ENCODE measurements at regions not wholly inside any gene's neighbourhood (a gene's known extent, or its start where the extent isn't known, plus 50 kb on each side); places are given as distances from the start of the nearest gene placed in this dataset.

GRCh38 chr10:4312051-4312835 is 513.8 kb upstream of the AKR1E2 start:
- CTCF ChIA-PET, result no interaction called here

GRCh38 chr10:4310172-4310571 is 515.8 kb upstream of the AKR1E2 start:
- H3K4me1 Mint-ChIP-seq (ENCODE audit: low read depth), result no peaks in the 10 kb centered on the region
- intact Hi-C loops (cut with micrococcal nuclease), result no loop called here
- CTCF ChIA-PET, result no interaction called here

More at GRCh38 chr10:4312051-4312835, 513.8 kb upstream of the AKR1E2 start:
- no peak for DNase-seq
- Mint-ChIP-seq H3K36me3 (ENCODE audit: low read depth) (no peaks in the 10 kb centered on the region), H3K4me1 (ENCODE audit: low read depth) (no peaks in the 10 kb centered on the region), H3K9me3 (no peaks in the 10 kb centered on the region), H3K4me3 (no peak overlapping the region), H3K27ac (no peak overlapping the region), H3K27me3 (ENCODE audit: low read depth) (no peaks in the 10 kb centered on the region)
- intact Hi-C loops (cut with micrococcal nuclease), result no loop called here

GRCh38 chr10:4307910-4308309 is 518.1 kb upstream of the AKR1E2 start:
- H3K36me3 Mint-ChIP-seq (ENCODE audit: low read depth), result no peaks in the 10 kb centered on the region
- H3K4me3 Mint-ChIP-seq, result no peak overlapping the region
- H3K4me1 Mint-ChIP-seq (ENCODE audit: low read depth), result no peaks in the 10 kb centered on the region
- intact Hi-C loops (cut with micrococcal nuclease), result no loop called here
- H3K27me3 Mint-ChIP-seq (ENCODE audit: low read depth), result peaks cover 3% of the 10 kb centered on the region
- CTCF ChIA-PET, result interaction anchor here (0.7 to 0.8 kb wide), 2 partner anchors 66 to 86 kb away, joined by 4 to 5 read pairs; no protein-coding TSS in a partner anchor
- no peak overlapping the region for H3K27ac Mint-ChIP-seq
- no peak for DNase-seq
- H3K9me3 Mint-ChIP-seq, result no peaks in the 10 kb centered on the region

More at GRCh38 chr10:4310172-4310571, 515.8 kb upstream of the AKR1E2 start:
- Mint-ChIP-seq H3K4me3 (no peak overlapping the region), H3K27me3 (ENCODE audit: low read depth) (no peaks in the 10 kb centered on the region), H3K27ac (no peak overlapping the region), H3K36me3 (ENCODE audit: low read depth) (no peaks in the 10 kb centered on the region), H3K9me3 (no peaks in the 10 kb centered on the region)
- no peak for DNase-seq

DNA sequence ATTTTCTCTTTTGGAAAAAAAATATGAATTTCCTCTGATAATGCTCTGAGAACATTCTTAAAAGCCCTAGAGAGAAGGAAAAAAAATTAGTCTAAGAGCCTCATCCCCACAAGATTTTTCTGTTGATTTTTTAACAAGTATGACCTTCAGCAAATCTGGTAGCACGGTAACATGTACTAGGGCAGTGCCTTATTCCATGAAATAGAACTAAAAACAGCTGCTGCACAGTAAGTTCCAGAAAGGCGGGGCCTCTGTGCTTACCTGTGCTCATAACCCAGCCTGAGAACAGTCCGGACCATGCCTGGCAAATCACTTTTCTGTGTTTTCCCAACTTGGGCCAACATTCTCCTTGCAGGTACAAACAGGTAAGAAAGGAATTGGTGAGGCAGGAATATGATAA is 519.1 kb upstream of the AKR1E2 start:
- no peaks in the 10 kb centered on the region for H3K4me1 Mint-ChIP-seq (ENCODE audit: low read depth)
- no peaks in the 10 kb centered on the region for H3K9me3 Mint-ChIP-seq
- no peak overlapping the region for H3K4me3 Mint-ChIP-seq
- CTCF ChIA-PET, result no interaction called here
- no peak overlapping the region for H3K27ac Mint-ChIP-seq
- peaks cover 3% of the 10 kb centered on the region for H3K27me3 Mint-ChIP-seq (ENCODE audit: low read depth)
- DNase-seq, result no peak
- intact Hi-C loops (cut with micrococcal nuclease), result no loop called here
- no peaks in the 10 kb centered on the region for H3K36me3 Mint-ChIP-seq (ENCODE audit: low read depth)

DNA sequence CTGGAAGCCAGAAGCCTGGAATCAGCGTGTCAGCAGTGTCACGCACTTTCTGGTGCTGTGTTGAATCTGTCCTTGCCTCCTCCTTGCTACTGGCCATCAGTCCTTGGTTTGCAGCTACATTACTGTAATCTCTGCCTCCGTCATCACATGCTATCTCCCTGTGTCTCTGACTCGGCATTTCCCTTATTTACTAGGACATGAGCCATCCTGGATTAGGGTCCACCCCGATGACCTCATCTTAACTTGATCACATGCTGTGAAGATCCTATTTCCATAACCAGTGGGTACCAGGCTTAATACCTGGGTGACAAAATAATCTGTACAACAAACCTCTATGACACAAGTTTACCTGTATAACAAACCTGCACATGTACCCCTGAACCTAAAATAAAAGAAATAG is 518.0 kb upstream of the KLF6 start:
- Mint-ChIP-seq H3K36me3 (ENCODE audit: low read depth) (no peaks in the 10 kb centered on the region), H3K27me3 (ENCODE audit: low read depth) (peaks cover 3% of the 10 kb centered on the region), H3K9me3 (no peaks in the 10 kb centered on the region), H3K4me3 (no peak overlapping the region), H3K4me1 (ENCODE audit: low read depth) (no peaks in the 10 kb centered on the region), H3K27ac (no peak overlapping the region)
- intact Hi-C loops (cut with micrococcal nuclease), result no loop called here
- CTCF ChIA-PET, result no interaction called here
- no peak for DNase-seq

- H3K4me1 Mint-ChIP-seq (ENCODE audit: low read depth), result no peaks in the 10 kb centered on the region
- DNase-seq, result no peak
- intact Hi-C loops (cut with micrococcal nuclease), result no loop called here
- no peak overlapping the region for H3K27ac Mint-ChIP-seq
- no peaks in the 10 kb centered on the region for H3K9me3 Mint-ChIP-seq
- no peak overlapping the region for H3K4me3 Mint-ChIP-seq
- CTCF ChIA-PET, result no interaction called here
- peaks cover 3% of the 10 kb centered on the region for H3K27me3 Mint-ChIP-seq (ENCODE audit: low read depth)
- H3K36me3 Mint-ChIP-seq (ENCODE audit: low read depth), result no peaks in the 10 kb centered on the region
These were observed 516.5 kb upstream of the KLF6 start for GRCh38 chr10:4301291-4302045.

DNA sequence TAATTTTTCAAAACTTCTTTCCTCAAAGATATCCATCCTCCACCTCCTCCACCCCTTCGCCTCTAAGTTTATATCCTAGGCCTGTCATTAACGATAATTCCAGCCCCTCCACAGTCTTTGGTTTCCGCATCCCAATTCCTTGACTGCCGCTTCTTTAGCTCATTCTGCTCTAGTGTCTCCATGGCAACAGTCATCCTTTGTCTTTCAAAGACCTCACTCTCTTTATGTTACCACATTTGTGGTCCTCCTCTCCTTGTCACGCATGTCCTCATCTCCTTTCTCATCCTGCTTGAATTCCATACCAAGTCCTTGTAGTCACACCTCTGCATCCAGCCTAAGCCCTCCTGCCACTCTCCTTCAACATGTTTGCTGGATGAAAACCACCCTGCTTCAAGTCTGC is 511.2 kb upstream of the KLF6 start:
- Mint-ChIP-seq H3K27ac (no peak overlapping the region), H3K27me3 (ENCODE audit: low read depth) (no peaks in the 10 kb centered on the region), H3K4me3 (no peak overlapping the region), H3K36me3 (ENCODE audit: low read depth) (no peaks in the 10 kb centered on the region), H3K9me3 (no peaks in the 10 kb centered on the region), H3K4me1 (ENCODE audit: low read depth) (no peaks in the 10 kb centered on the region)
- CTCF ChIA-PET, result no interaction called here
- intact Hi-C loops (cut with micrococcal nuclease), result no loop called here
- no peak for DNase-seq

GRCh38 chr10:4294996-4295792 is 510.2 kb upstream of the KLF6 start:
- Mint-ChIP-seq H3K4me3 (no peak overlapping the region), H3K36me3 (ENCODE audit: low read depth) (no peaks in the 10 kb centered on the region), H3K27me3 (ENCODE audit: low read depth) (no peaks in the 10 kb centered on the region), H3K4me1 (ENCODE audit: low read depth) (no peaks in the 10 kb centered on the region), H3K27ac (no peak overlapping the region), H3K9me3 (no peaks in the 10 kb centered on the region)
- intact Hi-C loops (cut with micrococcal nuclease), result no loop called here
- no peak for DNase-seq
- CTCF ChIA-PET, result no interaction called here

GRCh38 chr10:4294271-4294670 is 509.3 kb upstream of the KLF6 start:
- H3K4me1 Mint-ChIP-seq (ENCODE audit: low read depth), result no peaks in the 10 kb centered on the region
- H3K36me3 Mint-ChIP-seq (ENCODE audit: low read depth), result no peaks in the 10 kb centered on the region
- CTCF ChIA-PET, result no interaction called here
- no peak overlapping the region for H3K4me3 Mint-ChIP-seq
- H3K9me3 Mint-ChIP-seq, result no peaks in the 10 kb centered on the region
- H3K27me3 Mint-ChIP-seq (ENCODE audit: low read depth), result no peaks in the 10 kb centered on the region
- no peak overlapping the region for H3K27ac Mint-ChIP-seq
- DNase-seq, result no peak
- intact Hi-C loops (cut with micrococcal nuclease), result no loop called here

GRCh38 chr10:4291990-4292389 is 507.0 kb upstream of the KLF6 start:
- DNase-seq, result no peak
- CTCF ChIA-PET, result no interaction called here
- Mint-ChIP-seq H3K36me3 (ENCODE audit: low read depth) (no peaks in the 10 kb centered on the region), H3K4me1 (ENCODE audit: low read depth) (no peaks in the 10 kb centered on the region), H3K27me3 (ENCODE audit: low read depth) (no peaks in the 10 kb centered on the region), H3K4me3 (no peak overlapping the region), H3K27ac (no peak overlapping the region), H3K9me3 (no peaks in the 10 kb centered on the region)
- intact Hi-C loops (cut with micrococcal nuclease), result no loop called here

- Mint-ChIP-seq H3K9me3 (no peaks in the 10 kb centered on the region), H3K27me3 (ENCODE audit: low read depth) (no peaks in the 10 kb centered on the region), H3K4me3 (no peak overlapping the region), H3K27ac (no peak overlapping the region), H3K4me1 (ENCODE audit: low read depth) (no peaks in the 10 kb centered on the region), H3K36me3 (ENCODE audit: low read depth) (no peaks in the 10 kb centered on the region)
- CTCF ChIA-PET, result no interaction called here
- intact Hi-C loops (cut with micrococcal nuclease), result no loop called here
- no peak for DNase-seq
These were observed 500.1 kb upstream of the KLF6 start for GRCh38 chr10:4285121-4285520.

- intact Hi-C loops (cut with micrococcal nuclease), result no loop called here
- no peaks in the 10 kb centered on the region for H3K27me3 Mint-ChIP-seq (ENCODE audit: low read depth)
- H3K36me3 Mint-ChIP-seq (ENCODE audit: low read depth), result no peaks in the 10 kb centered on the region
- DNase-seq, result no peak
- no peaks in the 10 kb centered on the region for H3K4me1 Mint-ChIP-seq (ENCODE audit: low read depth)
- no peak overlapping the region for H3K27ac Mint-ChIP-seq
- no peak overlapping the region for H3K4me3 Mint-ChIP-seq
- CTCF ChIA-PET, result no interaction called here
- H3K9me3 Mint-ChIP-seq, result no peaks in the 10 kb centered on the region
These were observed 499.0 kb upstream of the KLF6 start for GRCh38 chr10:4283846-4284610.

Data from activated naive CD4-positive, alpha-beta T cell treated with anti-CD3 and anti-CD28 coated beads for 36 hours (primary cell).